Hematopoietic multipotent progenitor cell treated with erythropoietin and hydrocortisone succinate and interleukin-3 and kit ligand, for 15 days (in vitro differentiated cells): ENCODE measurements at regions not wholly inside any gene's neighbourhood (a gene's known extent, or its start where the extent isn't known, plus 50 kb on each side); places are given as distances from the start of the nearest gene placed in this dataset.
"Not testable (repeated sequence)": the region's sequence is repeated elsewhere in the genome, so short reads cannot be mapped to it uniquely, and the experiment has no call there.

Experiments used
- DNase-seq: peaks from one replicate; pipeline ENCODE4 v3.0.0-alpha.2; 2015; ENCODE audit warnings: low spot score

GRCh38 chr7:81042646-81043045, 123.8 kb upstream of the SEMA3C start:
- DNase-seq, result not testable (repeated sequence)

- no peak for DNase-seq
These were observed 121.6 kb upstream of the SEMA3C start for GRCh38 chr7:81040496-81040895.

- DNase-seq, result no peak
These were observed 118.0 kb upstream of the SEMA3C start for GRCh38 chr7:81036871-81037270.

GRCh38 chr7:81036057-81036456, 117.2 kb upstream of the SEMA3C start:
- DNase-seq, result no peak

- no peak for DNase-seq
These were observed 113.1 kb upstream of the SEMA3C start for GRCh38 chr7:81031996-81032395.

- DNase-seq, result no peak
These were observed 112.4 kb upstream of the SEMA3C start for GRCh38 chr7:81031243-81031642.

- DNase-seq, result no peak
These were observed 111.6 kb upstream of the SEMA3C start for GRCh38 chr7:81030472-81030871.

- DNase-seq, result no peak
These were observed 110.7 kb upstream of the SEMA3C start for GRCh38 chr7:81029511-81029910.

GRCh38 chr7:81025360-81025759, 106.5 kb upstream of the SEMA3C start:
- no peak for DNase-seq

- no peak for DNase-seq
These were observed 96.1 kb upstream of the SEMA3C start for GRCh38 chr7:81014908-81015307.

GRCh38 chr7:81014266-81014665, 95.4 kb upstream of the SEMA3C start:
- DNase-seq, result no peak

GRCh38 chr7:81013083-81013817, 94.4 kb upstream of the SEMA3C start:
- no peak for DNase-seq

- no peak for DNase-seq
These were observed 90.0 kb upstream of the SEMA3C start for GRCh38 chr7:81008901-81009300.

- no peak for DNase-seq
These were observed 88.2 kb upstream of the SEMA3C start for GRCh38 chr7:81007051-81007450.

GRCh38 chr7:81005254-81005653, 86.4 kb upstream of the SEMA3C start:
- DNase-seq, result no peak

GRCh38 chr7:81004098-81004497, 85.2 kb upstream of the SEMA3C start:
- DNase-seq, result no peak

- no peak for DNase-seq
These were observed 84.5 kb upstream of the SEMA3C start for GRCh38 chr7:81003326-81003725.

GRCh38 chr7:81002421-81002820, 83.6 kb upstream of the SEMA3C start:
- DNase-seq, result no peak

GRCh38 chr7:80999771-81000170, 80.9 kb upstream of the SEMA3C start:
- DNase-seq, result no peak

GRCh38 chr7:80999100-80999499, 80.2 kb upstream of the SEMA3C start:
- no peak for DNase-seq

GRCh38 chr7:80997841-80998240, 79.0 kb upstream of the SEMA3C start:
- DNase-seq, result no peak

- DNase-seq, result not testable (repeated sequence)
These were observed 77.4 kb upstream of the SEMA3C start for GRCh38 chr7:80996236-80996635.

GRCh38 chr7:80991654-80992053, 72.8 kb upstream of the SEMA3C start:
- DNase-seq, result no peak

GRCh38 chr7:80984619-80985018, 65.8 kb upstream of the SEMA3C start:
- DNase-seq, result no peak
